Stomach (tissue), 4 donors: ENCODE measurements at regions not wholly inside any gene's neighbourhood (a gene's known extent, or its start where the extent isn't known, plus 50 kb on each side); places are given as distances from the start of the nearest gene placed in this dataset.

Experiments
- POLR2A ChIP-seq, 4 donors: fragments of 450-650 bp; IDR thresholded peaks; one replicate each; pipeline ENCODE4 v1.6.1; 2016; ENCODE audit warnings: antibody characterized with exemption in 4 of 4, control low read depth in 2 of 4, mild to moderate bottlenecking in 1 of 4, moderate library complexity in 1 of 4
- POLR2AphosphoS5 ChIP-seq, 3 donors: sonication (generic); formaldehyde crosslinking; IDR thresholded peaks; one replicate each; pipeline ENCODE4 v1.6.1; 2016; ENCODE audit warnings: antibody characterized with exemption in 3 of 3
- TF ChIP-seq, protein P1 (sequence below), 7 experiments: fragments of 450-650 bp in 4 of 7; fragments of 200-600 bp in 3 of 7; sonication (generic) in 3 of 7; IDR thresholded peaks; one replicate each; pipeline ENCODE4 v1.5.1; 2016 to 2019; ENCODE audit warnings: antibody characterized with exemption in 7 of 7, control low read depth in 2 of 7, mild to moderate bottlenecking in 1 of 7

DNA sequence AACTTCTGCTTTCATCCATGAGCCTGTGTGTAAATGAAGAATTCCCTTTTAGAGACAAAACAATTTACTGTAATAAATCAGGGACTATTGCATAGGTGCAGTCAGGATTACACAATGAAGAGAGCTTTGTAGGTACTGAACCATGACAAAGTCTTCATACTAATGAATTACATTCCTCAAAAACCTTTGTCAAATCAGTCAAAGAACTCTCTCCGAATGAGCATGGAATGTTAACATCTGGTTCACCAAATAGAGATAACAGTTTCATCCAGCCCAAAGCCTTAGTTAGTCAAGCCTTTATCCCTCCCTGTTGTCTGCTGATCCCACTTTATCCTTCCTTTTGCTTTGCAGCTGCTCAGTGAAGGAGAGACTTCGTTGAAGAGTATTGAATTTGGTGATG, 62.9 kb upstream of the DMRTA1 start:
- TF ChIP-seq, protein P1, sequence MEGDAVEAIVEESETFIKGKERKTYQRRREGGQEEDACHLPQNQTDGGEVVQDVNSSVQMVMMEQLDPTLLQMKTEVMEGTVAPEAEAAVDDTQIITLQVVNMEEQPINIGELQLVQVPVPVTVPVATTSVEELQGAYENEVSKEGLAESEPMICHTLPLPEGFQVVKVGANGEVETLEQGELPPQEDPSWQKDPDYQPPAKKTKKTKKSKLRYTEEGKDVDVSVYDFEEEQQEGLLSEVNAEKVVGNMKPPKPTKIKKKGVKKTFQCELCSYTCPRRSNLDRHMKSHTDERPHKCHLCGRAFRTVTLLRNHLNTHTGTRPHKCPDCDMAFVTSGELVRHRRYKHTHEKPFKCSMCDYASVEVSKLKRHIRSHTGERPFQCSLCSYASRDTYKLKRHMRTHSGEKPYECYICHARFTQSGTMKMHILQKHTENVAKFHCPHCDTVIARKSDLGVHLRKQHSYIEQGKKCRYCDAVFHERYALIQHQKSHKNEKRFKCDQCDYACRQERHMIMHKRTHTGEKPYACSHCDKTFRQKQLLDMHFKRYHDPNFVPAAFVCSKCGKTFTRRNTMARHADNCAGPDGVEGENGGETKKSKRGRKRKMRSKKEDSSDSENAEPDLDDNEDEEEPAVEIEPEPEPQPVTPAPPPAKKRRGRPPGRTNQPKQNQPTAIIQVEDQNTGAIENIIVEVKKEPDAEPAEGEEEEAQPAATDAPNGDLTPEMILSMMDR (IDR thresholded peaks at IDR 0.05), result no peak
- TF ChIP-seq POLR2A (IDR thresholded peaks at IDR 0.05) (no peak), POLR2AphosphoS5 (IDR thresholded peaks at IDR 0.05) (no peak)
